Neural cell (in vitro differentiated cells): ENCODE measurements at regions not wholly inside any gene's neighbourhood (a gene's known extent, or its start where the extent isn't known, plus 50 kb on each side); places are given as distances from the start of the nearest gene placed in this dataset.

Experiments used
- H2AFZ ChIP-seq: fragments of 200-600, 300-800 bp; sonication (generic), shearing (Covaris generic); 2 replicates; pipeline ENCODE4 v1.6.0; 2014; ENCODE audit warnings: low read depth, mild to moderate bottlenecking, antibody characterized with exemption, low read length, moderate library complexity
- H3F3A ChIP-seq: fragments of 200-600 bp; shearing (Covaris generic); 2 replicates; pipeline ENCODE4 v1.6.1; 2016; ENCODE audit warnings: mild to moderate bottlenecking, moderate library complexity, mixed read lengths, antibody characterized with exemption, low read length; ENCODE audit not compliant: insufficient read depth, poor library complexity, severe bottlenecking
- H3K27ac ChIP-seq: fragments of 200-600, 300-800 bp; sonication (generic), shearing (Covaris generic); 2 replicates; pipeline ENCODE4 v1.5.1; 2014; ENCODE audit warnings: mild to moderate bottlenecking, low read length, moderate library complexity
- H3K27me3 ChIP-seq: fragments of 300-800, 200-600 bp; sonication (generic), shearing (Covaris generic); 2 replicates; pipeline ENCODE4 v1.6.0; 2014; ENCODE audit warnings: mild to moderate bottlenecking, low read depth, low read length, moderate library complexity; ENCODE audit not compliant: insufficient read depth
- H3K36me3 ChIP-seq: fragments of 300-800, 200-600 bp; sonication (generic), shearing (Covaris generic); 2 replicates; pipeline ENCODE4 v1.5.1; 2014; ENCODE audit warnings: mild to moderate bottlenecking, antibody characterized with exemption, low read length, moderate library complexity; ENCODE audit not compliant: insufficient read depth
- H3K4me2 ChIP-seq: fragments of 300-800, 200-600 bp; sonication (generic), shearing (Covaris generic); 2 replicates; pipeline ENCODE4 v1.6.0; 2014; ENCODE audit warnings: mild to moderate bottlenecking, low read length
- H3K4me3 ChIP-seq: fragments of 300-800, 200-600 bp; sonication (generic), shearing (Covaris generic); 2 replicates; pipeline ENCODE4 v1.5.1; 2014; ENCODE audit warnings: mild to moderate bottlenecking, low read length, moderate library complexity
- H3K79me2 ChIP-seq: fragments of 200-600 bp; shearing (Covaris generic); replicated peaks from 2 replicates; pipeline ENCODE4 v1.6.0; 2014; ENCODE audit warnings: mild to moderate bottlenecking, low read length, moderate library complexity; ENCODE audit not compliant: insufficient read depth
- H3K9ac ChIP-seq: fragments of 300-800, 200-600 bp; sonication (generic), shearing (Covaris generic); 2 replicates; pipeline ENCODE4 v1.6.1; 2016; ENCODE audit warnings: mild to moderate bottlenecking, low read length, mixed read lengths
- H3K9me2 ChIP-seq: fragments of 200-600 bp; shearing (Covaris generic); 2 replicates; pipeline ENCODE4 v1.6.1; 2016; ENCODE audit warnings: mild to moderate bottlenecking, low read length, mixed read lengths; ENCODE audit not compliant: insufficient read depth
- H3K9me3 ChIP-seq: fragments of 200-600, 300-800 bp; sonication (generic), shearing (Covaris generic); 2 replicates; pipeline ENCODE4 v1.6.1; 2016; ENCODE audit warnings: mild to moderate bottlenecking, mixed run types, low read length, moderate library complexity, mixed read lengths
- H4K20me1 ChIP-seq: fragments of 200-600 bp; shearing (Covaris generic); 2 replicates; pipeline ENCODE4 v1.6.1; 2016; ENCODE audit warnings: mild to moderate bottlenecking, mixed run types; ENCODE audit not compliant: insufficient read depth
- CTCF ChIP-seq: fragments of 450-650 bp; IDR thresholded peaks from 2 replicates; pipeline ENCODE4 v1.5.1; 2014; ENCODE audit warnings: antibody characterized with exemption, mild to moderate bottlenecking, moderate library complexity; ENCODE audit not compliant: poor library complexity, severe bottlenecking
- EP300 ChIP-seq: fragments of 450-650 bp; conservative IDR thresholded peaks from 2 replicates; pipeline ENCODE4 v1.6.1; 2014; ENCODE audit warnings: antibody characterized with exemption, mild to moderate bottlenecking, moderate library complexity; ENCODE audit not compliant: poor library complexity, severe bottlenecking
- EZH2 ChIP-seq: fragments of 200-600, 300-800 bp; shearing (Covaris generic), sonication (generic); IDR thresholded peaks from 2 replicates; pipeline ENCODE4 v1.6.1; 2014; ENCODE audit warnings: antibody characterized with exemption, low read length, borderline replicate concordance, mild to moderate bottlenecking; ENCODE audit not compliant: insufficient read depth, poor library complexity, severe bottlenecking
- MXI1 ChIP-seq: fragments of 450-650 bp; conservative IDR thresholded peaks from 2 replicates; pipeline ENCODE4 v1.6.1; 2014; ENCODE audit warnings: antibody characterized with exemption, mild to moderate bottlenecking; ENCODE audit not compliant: poor library complexity, severe bottlenecking
- POLR2AphosphoS5 ChIP-seq: IDR thresholded peaks from 2 replicates; pipeline ENCODE4 v1.6.1; 2012
- RAD21 ChIP-seq: fragments of 450-650 bp; conservative IDR thresholded peaks from 2 replicates; pipeline ENCODE4 v1.6.1; 2014; ENCODE audit warnings: antibody characterized with exemption, mild to moderate bottlenecking, moderate library complexity
- SMC3 ChIP-seq: fragments of 450-650 bp; conservative IDR thresholded peaks from 2 replicates; pipeline ENCODE4 v1.6.1; 2014; ENCODE audit warnings: antibody characterized with exemption, mild to moderate bottlenecking, moderate library complexity; ENCODE audit not compliant: poor library complexity
- TAF1 ChIP-seq: IDR thresholded peaks from 2 replicates; pipeline ENCODE4 v1.6.1; 2012; ENCODE audit warnings: low read depth
- TF ChIP-seq, protein P1 (sequence below): IDR thresholded peaks from 2 replicates; pipeline ENCODE4 v1.6.1; 2012; ENCODE audit warnings: borderline replicate concordance

DNA sequence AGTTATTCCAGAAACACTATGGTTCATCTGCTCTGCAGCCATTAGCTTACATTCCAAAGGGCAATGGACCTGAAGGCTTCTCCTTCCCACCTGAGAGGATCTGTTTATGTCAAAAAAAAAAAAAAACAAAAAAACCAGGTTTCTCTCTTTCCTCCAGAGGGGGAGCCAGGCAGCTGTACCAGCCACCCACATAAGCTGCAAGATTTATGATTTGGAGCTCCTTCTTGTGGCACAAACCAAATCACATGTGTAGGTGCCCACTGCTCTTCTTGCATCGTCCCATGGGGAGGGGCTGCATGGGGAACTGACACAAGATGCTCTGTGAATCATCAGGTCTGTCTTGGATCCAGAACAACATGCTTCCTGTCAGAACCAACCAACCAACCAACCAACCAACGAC, 231.6 kb upstream of the IGFBP3 start:
- no peak for TF ChIP-seq RAD21
- TF ChIP-seq TAF1, result no peak

GRCh38 chr7:46150721-46151120, 229.6 kb upstream of the IGFBP3 start:
- Histone ChIP-seq H3K4me3 (no peak overlapping the region), H3K27ac (no peak overlapping the region), H3K9me2 (no peaks in the 10 kb centered on the region), H4K20me1 (no peaks in the 10 kb centered on the region), H3F3A (no peaks in the 10 kb centered on the region), H3K9ac (no peak overlapping the region), H3K27me3 (no peaks in the 10 kb centered on the region), H3K36me3 (no peaks in the 10 kb centered on the region), H3K9me3 (no peaks in the 10 kb centered on the region), H2AFZ (no peak overlapping the region), H3K4me2 (no peak overlapping the region), H3K79me2 (no peaks in the 10 kb centered on the region)
- no peak for TF ChIP-seq SMC3
- TF ChIP-seq MXI1, result no peak
- no peak for TF ChIP-seq EP300
- TF ChIP-seq POLR2AphosphoS5, result no peak
- TF ChIP-seq EZH2, result no peak
- no peak for TF ChIP-seq CTCF
- no peak for TF ChIP-seq TAF1
- TF ChIP-seq, protein P1, sequence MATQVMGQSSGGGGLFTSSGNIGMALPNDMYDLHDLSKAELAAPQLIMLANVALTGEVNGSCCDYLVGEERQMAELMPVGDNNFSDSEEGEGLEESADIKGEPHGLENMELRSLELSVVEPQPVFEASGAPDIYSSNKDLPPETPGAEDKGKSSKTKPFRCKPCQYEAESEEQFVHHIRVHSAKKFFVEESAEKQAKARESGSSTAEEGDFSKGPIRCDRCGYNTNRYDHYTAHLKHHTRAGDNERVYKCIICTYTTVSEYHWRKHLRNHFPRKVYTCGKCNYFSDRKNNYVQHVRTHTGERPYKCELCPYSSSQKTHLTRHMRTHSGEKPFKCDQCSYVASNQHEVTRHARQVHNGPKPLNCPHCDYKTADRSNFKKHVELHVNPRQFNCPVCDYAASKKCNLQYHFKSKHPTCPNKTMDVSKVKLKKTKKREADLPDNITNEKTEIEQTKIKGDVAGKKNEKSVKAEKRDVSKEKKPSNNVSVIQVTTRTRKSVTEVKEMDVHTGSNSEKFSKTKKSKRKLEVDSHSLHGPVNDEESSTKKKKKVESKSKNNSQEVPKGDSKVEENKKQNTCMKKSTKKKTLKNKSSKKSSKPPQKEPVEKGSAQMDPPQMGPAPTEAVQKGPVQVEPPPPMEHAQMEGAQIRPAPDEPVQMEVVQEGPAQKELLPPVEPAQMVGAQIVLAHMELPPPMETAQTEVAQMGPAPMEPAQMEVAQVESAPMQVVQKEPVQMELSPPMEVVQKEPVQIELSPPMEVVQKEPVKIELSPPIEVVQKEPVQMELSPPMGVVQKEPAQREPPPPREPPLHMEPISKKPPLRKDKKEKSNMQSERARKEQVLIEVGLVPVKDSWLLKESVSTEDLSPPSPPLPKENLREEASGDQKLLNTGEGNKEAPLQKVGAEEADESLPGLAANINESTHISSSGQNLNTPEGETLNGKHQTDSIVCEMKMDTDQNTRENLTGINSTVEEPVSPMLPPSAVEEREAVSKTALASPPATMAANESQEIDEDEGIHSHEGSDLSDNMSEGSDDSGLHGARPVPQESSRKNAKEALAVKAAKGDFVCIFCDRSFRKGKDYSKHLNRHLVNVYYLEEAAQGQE, result no peak
- no peak for TF ChIP-seq RAD21

More for the DNA sequence above, 231.6 kb upstream of the IGFBP3 start:
- H4K20me1 ChIP-seq, result no peaks in the 10 kb centered on the region
- H3K27me3 ChIP-seq, result no peaks in the 10 kb centered on the region
- no peak overlapping the region for H3K27ac ChIP-seq
- no peaks in the 10 kb centered on the region for H3K36me3 ChIP-seq
- H3K79me2 ChIP-seq, result no peaks in the 10 kb centered on the region
- H3K9me3 ChIP-seq, result no peaks in the 10 kb centered on the region
- no peak overlapping the region for H3K4me2 ChIP-seq
- no peaks in the 10 kb centered on the region for H3F3A ChIP-seq
- H3K9me2 ChIP-seq, result no peaks in the 10 kb centered on the region
- no peak overlapping the region for H2AFZ ChIP-seq
- H3K4me3 ChIP-seq, result no peak overlapping the region
- no peak overlapping the region for H3K9ac ChIP-seq

DNA sequence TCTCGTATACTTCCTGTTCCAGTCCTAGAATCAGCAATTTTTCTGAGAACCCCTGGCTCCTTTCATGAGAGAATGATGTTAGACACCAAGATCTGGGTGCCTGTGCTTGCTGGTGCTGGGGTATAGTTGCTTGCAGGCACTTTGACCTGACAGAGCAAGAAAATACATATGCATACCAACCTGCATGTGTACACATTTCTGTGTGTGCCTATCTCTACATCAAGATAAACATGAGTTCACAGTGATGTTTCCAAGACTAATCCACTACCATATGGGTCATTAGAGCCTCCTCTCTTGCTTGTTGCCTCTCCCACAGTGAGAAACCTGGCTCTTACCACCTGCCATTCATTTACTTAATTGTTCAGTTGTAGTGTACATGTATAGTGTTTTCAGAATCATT, 229.1 kb upstream of the IGFBP3 start:
- TF ChIP-seq TAF1, result no peak
- no peak for TF ChIP-seq MXI1
- TF ChIP-seq CTCF, result no peak
- no peak for TF ChIP-seq EP300
- no peak for TF ChIP-seq RAD21
- no peak for TF ChIP-seq SMC3
- TF ChIP-seq POLR2AphosphoS5, result no peak
- TF ChIP-seq EZH2, result no peak
- TF ChIP-seq, protein P1, result no peak
- Histone ChIP-seq H3K9me3 (no peaks in the 10 kb centered on the region), H3K36me3 (no peaks in the 10 kb centered on the region), H3K9ac (no peak overlapping the region), H3K27ac (no peak overlapping the region), H3K4me2 (no peak overlapping the region), H3K9me2 (no peaks in the 10 kb centered on the region), H3K4me3 (no peak overlapping the region), H3K79me2 (no peaks in the 10 kb centered on the region), H4K20me1 (no peaks in the 10 kb centered on the region), H3F3A (no peaks in the 10 kb centered on the region), H2AFZ (no peak overlapping the region), H3K27me3 (no peaks in the 10 kb centered on the region)
